Body of pancreas (tissue), 4 donors: ENCODE measurements at regions not wholly inside any gene's neighbourhood (a gene's known extent, or its start where the extent isn't known, plus 50 kb on each side); places are given as distances from the start of the nearest gene placed in this dataset.
A peak's percentile ranks its signal among the peaks of the same experiment; 100 is the strongest.

Experiments
- ATAC-seq: fragments of 150-250 bp; one replicate; pipeline ENCODE4 v1.9.1; 2016
- DNase-seq, 4 donors: peaks; one replicate each; pipeline ENCODE4 v3.0.0-alpha.2; 2019
- H3K27ac ChIP-seq, 4 donors: fragments of 200-600 bp; sonication (generic); 1 replicate in 3 of 4; 2 replicates in 1 of 4; pipeline versions ENCODE4 v1.5.1 to v1.6.1; 2016 to 2019; ENCODE audit warnings: mild to moderate bottlenecking in 1 of 4, mixed read lengths in 1 of 4, moderate library complexity in 1 of 4
- H3K27me3 ChIP-seq, 2 donors: fragments of 200-600 bp; sonication (generic); one replicate each; pipeline ENCODE4 v1.6.0; 2016; ENCODE audit warnings: mild to moderate bottlenecking in 1 of 2
- H3K36me3 ChIP-seq, 2 donors: fragments of 200-600 bp; sonication (generic); replicated peaks in 1 of 2; 2 replicates each; pipeline ENCODE4 v1.5.1; 2016; ENCODE audit warnings: low read depth in 2 of 2; ENCODE audit not compliant: insufficient read depth in 1 of 2
- H3K4me1 ChIP-seq: fragments of 200-600 bp; sonication (generic); one replicate; pipeline ENCODE4 v1.6.0; 2016
- H3K4me3 ChIP-seq, 2 donors: fragments of 200-600 bp; sonication (generic); 1 replicate in 1 of 2; 2 replicates in 1 of 2; pipeline ENCODE4 v1.5.1; 2016 to 2019
- H3K9me3 ChIP-seq, 3 donors: fragments of 200-600 bp; sonication (generic); 1 replicate in 2 of 3; 2 replicates in 1 of 3; pipeline ENCODE4 v1.5.1; 2016
- POLR2A ChIP-seq, 3 donors: fragments of 450-650 bp; IDR thresholded peaks; one replicate each; pipeline ENCODE4 v1.6.1; 2016; ENCODE audit warnings: antibody characterized with exemption in 3 of 3, mild to moderate bottlenecking in 2 of 3
- WGBS, 2 donors: methylation state at CpG; one replicate each; pipeline ENCODE4 v1.1.5; 2017; 5-methylcytosine and 5-hydroxymethylcytosine counted together
- intact Hi-C: fragments of 100-400 bp; cut with DNase I; formaldehyde crosslinking; loops from one replicate; pipeline ENCODE4 v1.15.1; 2023
- TF ChIP-seq, protein P1 (sequence below), 7 experiments: fragments of 450-650 bp in 4 of 7; fragments of 200-600 bp in 3 of 7; sonication (generic) in 3 of 7; IDR thresholded peaks; one replicate each; pipeline ENCODE4 v1.5.1; 2016 to 2019; ENCODE audit warnings: antibody characterized with exemption in 7 of 7

DNA sequence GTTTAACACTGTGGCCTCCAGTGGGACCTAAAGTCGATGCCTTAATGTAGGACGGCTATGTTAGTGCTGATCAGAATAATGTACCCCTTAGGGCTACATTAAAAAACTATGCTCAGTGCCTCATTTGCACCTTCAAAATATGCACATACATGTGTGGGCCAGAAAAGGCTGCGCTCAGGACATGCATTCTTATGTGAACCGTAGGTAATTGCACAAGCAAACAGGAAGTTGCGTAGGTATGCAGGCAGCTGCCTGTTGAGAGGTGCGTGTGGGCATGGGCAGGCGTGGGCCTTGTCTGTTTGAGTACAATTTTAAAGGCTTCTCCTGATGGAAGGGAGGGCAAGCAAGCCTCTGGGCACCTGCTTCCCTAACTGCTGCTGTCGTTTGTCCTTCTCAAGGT lies 116.2 kb upstream of the JAG1 start:
- WGBS, 2 donors: 58 to 61% methylated on average over 4 to 8 of the region's 8 CpGs
- Histone ChIP-seq H3K4me3 (no peak overlapping the region), H3K9me3 (no peaks in the 10 kb centered on the region), H3K27me3 (no peaks in the 10 kb centered on the region), H3K27ac (peak overlapping the region in 3 of 4 donors; percentile 41 to 71 (median 63)), H3K4me1 (peaks cover 35% of the 10 kb centered on the region), H3K36me3 (no peaks in the 10 kb centered on the region)
- ATAC-seq (peak; percentile 28), DNase-seq (peak; percentile 25 to 43 (median 33))
- intact Hi-C loops: no loop called here
- TF ChIP-seq, protein P1, sequence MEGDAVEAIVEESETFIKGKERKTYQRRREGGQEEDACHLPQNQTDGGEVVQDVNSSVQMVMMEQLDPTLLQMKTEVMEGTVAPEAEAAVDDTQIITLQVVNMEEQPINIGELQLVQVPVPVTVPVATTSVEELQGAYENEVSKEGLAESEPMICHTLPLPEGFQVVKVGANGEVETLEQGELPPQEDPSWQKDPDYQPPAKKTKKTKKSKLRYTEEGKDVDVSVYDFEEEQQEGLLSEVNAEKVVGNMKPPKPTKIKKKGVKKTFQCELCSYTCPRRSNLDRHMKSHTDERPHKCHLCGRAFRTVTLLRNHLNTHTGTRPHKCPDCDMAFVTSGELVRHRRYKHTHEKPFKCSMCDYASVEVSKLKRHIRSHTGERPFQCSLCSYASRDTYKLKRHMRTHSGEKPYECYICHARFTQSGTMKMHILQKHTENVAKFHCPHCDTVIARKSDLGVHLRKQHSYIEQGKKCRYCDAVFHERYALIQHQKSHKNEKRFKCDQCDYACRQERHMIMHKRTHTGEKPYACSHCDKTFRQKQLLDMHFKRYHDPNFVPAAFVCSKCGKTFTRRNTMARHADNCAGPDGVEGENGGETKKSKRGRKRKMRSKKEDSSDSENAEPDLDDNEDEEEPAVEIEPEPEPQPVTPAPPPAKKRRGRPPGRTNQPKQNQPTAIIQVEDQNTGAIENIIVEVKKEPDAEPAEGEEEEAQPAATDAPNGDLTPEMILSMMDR (IDR thresholded peaks at IDR 0.05): no peak
- TF ChIP-seq POLR2A (IDR thresholded peaks at IDR 0.05): no peak

DNA sequence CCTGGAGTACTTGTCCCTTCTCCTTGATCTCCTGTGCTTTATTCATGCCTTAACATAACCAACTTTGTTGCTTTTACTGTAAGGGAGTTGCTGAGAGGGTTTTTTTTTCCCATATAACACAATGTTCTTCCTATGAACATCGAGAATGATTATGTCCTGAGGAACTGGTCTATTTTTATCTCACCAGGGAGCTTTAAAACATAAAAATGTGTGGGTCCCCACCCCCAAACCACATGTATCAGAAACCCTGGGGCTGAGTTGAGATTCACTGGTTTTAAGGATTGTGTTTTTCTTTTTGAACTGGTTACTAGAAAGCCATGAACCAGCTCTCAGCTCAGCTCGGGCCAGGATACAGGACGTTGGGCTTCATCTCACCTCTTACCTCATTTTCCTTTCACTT lies 118.5 kb upstream of the JAG1 start:
- H3K4me3 ChIP-seq: no peak overlapping the region
- no peaks in the 10 kb centered on the region for H3K27me3 ChIP-seq
- H3K36me3 ChIP-seq: no peaks in the 10 kb centered on the region
- peaks cover 43% of the 10 kb centered on the region for H3K4me1 ChIP-seq
- no peak overlapping the region for H3K27ac ChIP-seq
- TF ChIP-seq POLR2A (IDR thresholded peaks at IDR 0.05): no peak
- TF ChIP-seq, protein P1 (IDR thresholded peaks at IDR 0.05): no peak
- no peak for ATAC-seq
- no peaks in the 10 kb centered on the region for H3K9me3 ChIP-seq
- DNase-seq: no peak
- intact Hi-C loops: no loop called here
- WGBS, 2 donors: 80 to 81% methylated on average over 3 of the region's 3 CpGs

GRCh38 chr20:10793766-10794165 lies 120.0 kb upstream of the JAG1 start:
- Histone ChIP-seq H3K27ac (peak overlapping the region; percentile 32 to 88 (median 76)), H3K27me3 (no peaks in the 10 kb centered on the region), H3K4me1 (peaks cover 46% of the 10 kb centered on the region), H3K36me3 (no peaks in the 10 kb centered on the region), H3K4me3 (no peak overlapping the region), H3K9me3 (no peaks in the 10 kb centered on the region)
- intact Hi-C loops: no loop called here
- no peak for ATAC-seq
- peak in 3 of 4 donors; percentile 21 to 46 (median 22) for DNase-seq
- TF ChIP-seq POLR2A (IDR thresholded peaks at IDR 0.05): no peak
- TF ChIP-seq, protein P1 (IDR thresholded peaks at IDR 0.05): no peak
- 64 to 72% methylated on average over 10 to 16 of the region's 16 CpGs for WGBS, 2 donors

- H3K27ac ChIP-seq: peak overlapping the region; percentile 58 to 88 (median 76)
- DNase-seq (peak in 2 of 4 donors; percentile 21 to 38), ATAC-seq (peak; percentile 28)
- no peak overlapping the region for H3K4me3 ChIP-seq
- TF ChIP-seq, protein P1 (IDR thresholded peaks at IDR 0.05): no peak
- no peak for TF ChIP-seq POLR2A (IDR thresholded peaks at IDR 0.05)
- H3K36me3 ChIP-seq: no peaks in the 10 kb centered on the region
- H3K9me3 ChIP-seq: no peaks in the 10 kb centered on the region
- no peaks in the 10 kb centered on the region for H3K27me3 ChIP-seq
- H3K4me1 ChIP-seq: peaks cover 51% of the 10 kb centered on the region
- intact Hi-C loops: no loop called here
- WGBS, 2 donors: 41 to 70% methylated on average over 3 of the region's 3 CpGs
These were observed 121.0 kb upstream of the JAG1 start for GRCh38 chr20:10794765-10795164.

GRCh38 chr20:10795286-10796026 lies 121.7 kb upstream of the JAG1 start:
- DNase-seq (peak; percentile 27 to 72 (median 54)), ATAC-seq (peak; percentile 87)
- peak overlapping the region; percentile 58 to 88 (median 76) for H3K27ac ChIP-seq
- intact Hi-C loops: no loop called here
- 15 to 25% methylated on average over 11 of the region's 11 CpGs for WGBS, 2 donors
- H3K4me1 ChIP-seq: peaks cover 51% of the 10 kb centered on the region
- no peak overlapping the region for H3K4me3 ChIP-seq
- no peaks in the 10 kb centered on the region for H3K36me3 ChIP-seq
- H3K9me3 ChIP-seq: no peaks in the 10 kb centered on the region
- TF ChIP-seq POLR2A (IDR thresholded peaks at IDR 0.05): peak in 2 of 3 donors; percentile 63 to 64
- TF ChIP-seq, protein P1 (IDR thresholded peaks at IDR 0.05): peak in 1 of 7 experiments; percentile 4
- no peaks in the 10 kb centered on the region for H3K27me3 ChIP-seq
